NOMO-1 treated with DMSO at 0.1 percent for 48 hours (cell line): ENCODE measurements at regions not wholly inside any gene's neighbourhood (a gene's known extent, or its start where the extent isn't known, plus 50 kb on each side); places are given as distances from the start of the nearest gene placed in this dataset.
A peak's percentile ranks its signal among the peaks of the same experiment; 100 is the strongest.

Source experiments
- DNase-seq: peaks from one replicate; lab custom pipeline; 2025; ENCODE audit not compliant: unreplicated experiment; lab: John Stamatoyannopoulos, UW

GRCh38 chrX:33726281-33727160 lies 405.6 kb downstream of the FAM47A start:
- no peak for DNase-seq

DNA sequence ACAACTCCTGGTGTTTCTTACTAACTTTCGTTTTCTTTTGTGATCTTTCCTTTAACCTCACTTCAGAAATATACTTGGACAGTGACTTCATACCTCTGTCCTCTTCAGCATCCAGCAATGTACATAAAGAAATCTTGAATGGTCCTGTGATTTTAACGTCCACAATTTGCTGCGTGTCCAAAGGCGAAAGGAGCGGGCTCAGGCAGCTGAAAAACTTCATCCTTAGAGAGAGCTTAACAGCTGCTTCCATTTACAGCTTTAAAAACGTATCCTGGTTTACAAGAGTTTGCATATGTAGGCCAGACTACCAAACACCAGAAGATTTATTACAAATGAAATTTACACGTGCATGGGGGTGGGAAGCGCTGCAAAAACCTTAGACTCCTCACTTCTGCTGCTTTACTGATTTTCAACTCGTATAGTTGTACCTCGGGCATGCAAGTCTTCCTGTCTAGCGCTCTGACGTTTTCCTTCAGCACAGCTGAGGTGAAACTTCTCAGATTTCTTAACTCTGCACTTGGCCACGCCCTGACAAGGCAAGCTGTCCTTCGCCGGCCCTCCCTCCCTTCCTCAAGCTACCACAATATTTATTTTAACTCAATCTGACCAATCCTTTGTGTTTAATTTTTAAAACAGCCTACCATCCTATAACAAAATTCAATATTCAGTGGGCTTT lies 406.4 kb downstream of the FAM47A start:
- DNase-seq: peak; percentile 51

DNA sequence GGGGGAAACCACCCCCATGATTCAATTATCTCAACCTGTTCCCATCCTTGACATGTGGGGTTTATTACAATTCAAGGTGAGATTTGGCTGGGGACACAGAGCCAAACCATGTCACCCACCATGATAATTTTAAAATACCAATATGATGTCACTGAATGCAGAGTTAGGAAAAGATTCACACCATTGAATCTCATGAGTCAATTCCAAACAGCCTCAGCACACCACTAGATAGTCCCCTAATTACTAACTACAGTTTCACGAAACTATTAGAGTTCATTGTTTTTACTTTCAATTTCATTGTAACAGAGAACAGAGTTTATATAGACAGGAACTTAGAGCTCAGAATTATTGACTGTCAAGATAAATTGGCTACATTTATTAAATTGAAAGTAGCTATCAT lies 410.2 kb downstream of the FAM47A start:
- no peak for DNase-seq

DNA sequence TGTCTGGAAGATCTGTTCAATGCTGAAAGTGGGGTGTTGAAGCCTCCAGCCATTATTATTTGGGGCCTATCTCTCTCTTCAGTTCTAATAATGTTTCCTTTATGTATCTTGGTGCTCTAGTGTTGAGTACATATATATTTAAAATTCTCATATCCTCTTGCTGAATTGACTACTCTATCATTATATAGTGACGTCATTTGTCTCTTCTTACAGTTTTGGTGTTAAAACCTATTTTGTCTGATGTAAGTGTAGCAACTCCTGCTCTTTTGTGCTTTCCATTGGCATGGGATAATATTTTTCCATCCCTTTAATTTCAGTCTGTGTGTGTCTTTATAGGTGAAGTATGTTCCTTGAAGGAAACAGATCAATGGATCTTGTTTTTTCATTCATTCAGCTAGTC lies 446.0 kb downstream of the FAM47A start:
- no peak for DNase-seq
